ENCODE measurements at regions not wholly inside any gene's neighbourhood (a gene's known extent, or its start where the extent isn't known, plus 50 kb on each side); places are given as distances from the start of the nearest gene placed in this dataset.

GRCh38 chr2:19617257-19617848 is 258.9 kb upstream of the OSR1 start:
- TF ChIP-seq CTCF (IDR thresholded peaks at IDR 0.05) (no peak), POLR2AphosphoS5 (IDR thresholded peaks at IDR 0.05) (no peak)

Measured in upper lobe of left lung (tissue), 4 donors.